Stimulated activated CD4-positive, alpha-beta T cell treated with anti-CD3 and anti-CD28 coated beads, Interleukin-1b, Interleukin-23, amount 100 ng/mL, for 24 hours (primary cell): ENCODE measurements at regions not wholly inside any gene's neighbourhood (a gene's known extent, or its start where the extent isn't known, plus 50 kb on each side); places are given as distances from the start of the nearest gene placed in this dataset.
"Not testable (repeated sequence)": the region's sequence is repeated elsewhere in the genome, so short reads cannot be mapped to it uniquely, and the experiment has no call there.

Experiments used
- DNase-seq, 4 experiments: peaks; one replicate each; pipeline ENCODE4 v3.0.0-alpha.2; 2020; ENCODE audit warnings: low read depth in 4 of 4, low spot score in 1 of 4

GRCh38 chr4:121616449-121616848, 80.3 kb downstream of the ANXA5 start:
- not testable (repeated sequence) for DNase-seq

GRCh38 chr4:121614101-121614500, 82.7 kb downstream of the ANXA5 start:
- no peak for DNase-seq

- DNase-seq, result no peak
Measured at GRCh38 chr4:121599049-121599448, 97.7 kb downstream of the ANXA5 start.

- DNase-seq, result no peak
Measured at GRCh38 chr4:121597346-121597934, 99.3 kb downstream of the ANXA5 start.

- DNase-seq, result no peak
Measured at GRCh38 chr4:121594796-121595526, 101.8 kb downstream of the ANXA5 start.

GRCh38 chr4:121593760-121594159, 103.0 kb downstream of the ANXA5 start:
- no peak for DNase-seq

GRCh38 chr4:121592257-121592656, 104.5 kb downstream of the ANXA5 start:
- DNase-seq, result not testable (repeated sequence)

GRCh38 chr4:121584836-121585235, 111.9 kb downstream of the ANXA5 start:
- DNase-seq, result no peak

- DNase-seq, result no peak
Measured at GRCh38 chr4:121583396-121583795, 113.4 kb downstream of the ANXA5 start.

GRCh38 chr4:121582296-121582695, 114.5 kb downstream of the ANXA5 start:
- DNase-seq, result no peak

GRCh38 chr4:121575392-121575791, 121.4 kb downstream of the ANXA5 start:
- not testable (repeated sequence) for DNase-seq

- DNase-seq, result no peak
Measured at GRCh38 chr4:121574618-121575017, 122.2 kb downstream of the ANXA5 start.

- no peak for DNase-seq
Measured at GRCh38 chr4:121567748-121568147, 129.0 kb downstream of the ANXA5 start.

- no peak for DNase-seq
Measured at GRCh38 chr4:121564840-121565375, 131.9 kb downstream of the ANXA5 start.

GRCh38 chr4:121562811-121563210, 134.0 kb downstream of the ANXA5 start:
- no peak for DNase-seq

- no peak for DNase-seq
Measured at GRCh38 chr4:121555315-121556107, 141.3 kb downstream of the ANXA5 start.

GRCh38 chr4:121554382-121554781, 142.4 kb downstream of the ANXA5 start:
- DNase-seq, result no peak

- no peak for DNase-seq
Measured at GRCh38 chr4:121551881-121552280, 144.9 kb downstream of the ANXA5 start.

GRCh38 chr4:121551271-121551670, 145.5 kb downstream of the ANXA5 start:
- DNase-seq, result no peak

GRCh38 chr4:121541696-121542095, 155.1 kb downstream of the ANXA5 start:
- no peak for DNase-seq

GRCh38 chr4:121535351-121535750, 154.5 kb upstream of the QRFPR start:
- DNase-seq, result no peak

- no peak for DNase-seq
Measured at GRCh38 chr4:121534187-121534586, 153.4 kb upstream of the QRFPR start.
